Testis (tissue), 2 donors: ENCODE measurements at regions not wholly inside any gene's neighbourhood (a gene's known extent, or its start where the extent isn't known, plus 50 kb on each side); places are given as distances from the start of the nearest gene placed in this dataset.

Experiments used
- POLR2A ChIP-seq: fragments of 450-650 bp; IDR thresholded peaks from one replicate; pipeline ENCODE4 v1.6.1; 2017; ENCODE audit warnings: antibody characterized with exemption, mild to moderate bottlenecking, moderate library complexity
- TF ChIP-seq, protein P1 (sequence below), 3 experiments: fragments of 450-650 bp in 2 of 3; fragments of 200-600 bp in 1 of 3; sonication (generic) in 1 of 3; IDR thresholded peaks; one replicate each; pipeline ENCODE4 v1.5.1; 2016 to 2019; ENCODE audit warnings: antibody characterized with exemption in 3 of 3, mild to moderate bottlenecking in 2 of 3, moderate library complexity in 1 of 3

- TF ChIP-seq, protein P1, sequence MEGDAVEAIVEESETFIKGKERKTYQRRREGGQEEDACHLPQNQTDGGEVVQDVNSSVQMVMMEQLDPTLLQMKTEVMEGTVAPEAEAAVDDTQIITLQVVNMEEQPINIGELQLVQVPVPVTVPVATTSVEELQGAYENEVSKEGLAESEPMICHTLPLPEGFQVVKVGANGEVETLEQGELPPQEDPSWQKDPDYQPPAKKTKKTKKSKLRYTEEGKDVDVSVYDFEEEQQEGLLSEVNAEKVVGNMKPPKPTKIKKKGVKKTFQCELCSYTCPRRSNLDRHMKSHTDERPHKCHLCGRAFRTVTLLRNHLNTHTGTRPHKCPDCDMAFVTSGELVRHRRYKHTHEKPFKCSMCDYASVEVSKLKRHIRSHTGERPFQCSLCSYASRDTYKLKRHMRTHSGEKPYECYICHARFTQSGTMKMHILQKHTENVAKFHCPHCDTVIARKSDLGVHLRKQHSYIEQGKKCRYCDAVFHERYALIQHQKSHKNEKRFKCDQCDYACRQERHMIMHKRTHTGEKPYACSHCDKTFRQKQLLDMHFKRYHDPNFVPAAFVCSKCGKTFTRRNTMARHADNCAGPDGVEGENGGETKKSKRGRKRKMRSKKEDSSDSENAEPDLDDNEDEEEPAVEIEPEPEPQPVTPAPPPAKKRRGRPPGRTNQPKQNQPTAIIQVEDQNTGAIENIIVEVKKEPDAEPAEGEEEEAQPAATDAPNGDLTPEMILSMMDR (IDR thresholded peaks at IDR 0.05), result no peak
- TF ChIP-seq POLR2A, result no peak
Measured at GRCh38 chr6:99132026-99132635, 184.4 kb upstream of the FBXL4 start.
